A549 (cell line): ENCODE measurements at regions not wholly inside any gene's neighbourhood (a gene's known extent, or its start where the extent isn't known, plus 50 kb on each side); places are given as distances from the start of the nearest gene placed in this dataset.

ENCODE experiments used
- ATAC-seq, 2 experiments: fragments of 200-7000 bp in 1 of 2; fragments of >200 bp in 1 of 2; cut with Nextera tagmentation in 1 of 2; cut with Tn5 transposase in 1 of 2; 3 replicates each; pipeline versions ENCODE4 v1.8.0 to v1.9.1; 2018 to 2020; ENCODE audit warnings: mild to moderate bottlenecking in 1 of 2, moderate library complexity in 1 of 2
- CTCF ChIA-PET: fragments of 300-600 bp; sonication (Branson Sonifier 250); formaldehyde crosslinking; extraction: SDS; loops from one replicate; lab custom pipeline; 2021; ENCODE audit warnings: antibody characterized with exemption, inconsistent platforms; lab: Yijun Ruan, JAX
- POLR2A ChIA-PET: fragments of 350-600 bp; formaldehyde crosslinking; extraction: SDS; loops from one replicate; lab custom pipeline; 2021; ENCODE audit warnings: antibody characterized with exemption, inconsistent platforms; lab: Yijun Ruan, JAX
- DNase-seq, 2 experiments: peaks; one replicate each; pipeline versions ENCODE4 v3.0.0 to v3.0.0-alpha.2; 2011 to 2016; ENCODE audit warnings: low read depth in 1 of 2, low spot score in 1 of 2
- FAIRE-seq: peaks from 2 replicates; lab custom pipeline; 2011; peaks lifted over from hg19 to GRCh38; lab: Jason Lieb, UNC
- H3K27ac ChIP-seq, 2 experiments: fragments of >200 bp; sonication (Bioruptor Twin); formaldehyde crosslinking; 3 replicates each; pipeline ENCODE4 v1.5.1; 2016 to 2017
- H3K4me1 ChIP-seq: fragments of >200 bp; sonication (Bioruptor Twin); formaldehyde crosslinking; 3 replicates; pipeline ENCODE4 v1.6.1; 2016
- H3K4me2 ChIP-seq: fragments of >200 bp; sonication (Bioruptor Twin); formaldehyde crosslinking; 3 replicates; pipeline ENCODE4 v1.6.1; 2016
- H3K4me3 ChIP-seq: fragments of >200 bp; sonication (Bioruptor Twin); formaldehyde crosslinking; 3 replicates; pipeline ENCODE4 v1.5.1; 2016
- H3K9me3 ChIP-seq: fragments of >200 bp; sonication (Bioruptor Twin); formaldehyde crosslinking; 3 replicates; pipeline ENCODE4 v1.6.1; 2016
- BHLHE40 ChIP-seq: IDR thresholded peaks from 2 replicates; pipeline ENCODE4 v1.6.1; 2012; ENCODE audit warnings: low read depth, low read length, inconsistent platforms
- CBX8 ChIP-seq: fragments of 200-600 bp; sonication (generic); IDR thresholded peaks from 2 replicates; pipeline ENCODE4 v1.6.1; 2016
- CEBPB ChIP-seq, 2 experiments: fragments of >200 bp in 1 of 2; sonication (Bioruptor Twin) in 1 of 2; formaldehyde crosslinking in 1 of 2; IDR thresholded peaks; 2 replicates each; pipeline ENCODE4 v1.6.1; 2012 to 2016
- CHD4 ChIP-seq: fragments of 200-600 bp; sonication (generic); IDR thresholded peaks from 2 replicates; pipeline ENCODE4 v1.6.1; 2016; ENCODE audit warnings: antibody characterized with exemption, mild to moderate bottlenecking, borderline replicate concordance
- EHF ChIP-seq: fragments of 250-450 bp; sonication (Bioruptor Pico); IDR thresholded peaks from 2 replicates; pipeline ENCODE4 v1.5.0; 2020; ENCODE audit warnings: mild to moderate bottlenecking
- EHMT2 ChIP-seq: fragments of 200-600 bp; sonication (generic); IDR thresholded peaks from 2 replicates; pipeline ENCODE4 v1.6.1; 2016; ENCODE audit warnings: antibody characterized with exemption, low read depth, mild to moderate bottlenecking, moderate library complexity
- ESRRA ChIP-seq: fragments of 150-350 bp; IDR thresholded peaks from 2 replicates; pipeline ENCODE4 v1.6.1; 2014; ENCODE audit warnings: mild to moderate bottlenecking, low read length, borderline replicate concordance
- FOSB ChIP-seq: fragments of 250-450 bp; sonication (Bioruptor Pico); IDR thresholded peaks from 2 replicates; pipeline ENCODE4 v1.5.0; 2020; ENCODE audit warnings: mild to moderate bottlenecking, moderate library complexity
- FOSL2 ChIP-seq, 2 experiments: fragments of 450-650 bp in 1 of 2; fragments of >200 bp in 1 of 2; sonication (Bioruptor Twin) in 1 of 2; formaldehyde crosslinking; IDR thresholded peaks; 2 replicates each; pipeline versions ENCODE4 v1.5.0 to v1.6.1; 2016 to 2020; ENCODE audit warnings: mild to moderate bottlenecking in 1 of 2, moderate library complexity in 1 of 2
- GATA3 ChIP-seq: IDR thresholded peaks from 2 replicates; pipeline ENCODE4 v1.6.1; 2012; ENCODE audit warnings: borderline replicate concordance
- HES2 ChIP-seq: fragments of >200 bp; sonication (Bioruptor Twin); formaldehyde crosslinking; IDR thresholded peaks from 2 replicates; pipeline ENCODE4 v1.6.1; 2016
- HEYL ChIP-seq: fragments of 250-450 bp; sonication (Bioruptor Pico); IDR thresholded peaks from 2 replicates; pipeline ENCODE4 v1.8.0; 2021; ENCODE audit warnings: mild to moderate bottlenecking, moderate library complexity
- HOXA7 ChIP-seq: fragments of 250-450 bp; sonication (Bioruptor Pico); IDR thresholded peaks from 2 replicates; pipeline ENCODE4 v1.5.0; 2020; ENCODE audit warnings: mild to moderate bottlenecking, moderate library complexity
- HOXB5 ChIP-seq: fragments of 250-450 bp; sonication (Bioruptor Pico); IDR thresholded peaks from 2 replicates; pipeline ENCODE4 v1.5.0; 2020; ENCODE audit warnings: mild to moderate bottlenecking, moderate library complexity
- JUN ChIP-seq, 2 experiments: fragments of >200 bp; sonication (Bioruptor Twin); formaldehyde crosslinking; IDR thresholded peaks; 2 replicates in 1 of 2; 3 replicates in 1 of 2; pipeline ENCODE4 v1.6.1; 2016 to 2017
- JUNB ChIP-seq: fragments of >200 bp; sonication (Bioruptor Twin); formaldehyde crosslinking; IDR thresholded peaks from 2 replicates; pipeline ENCODE4 v1.6.1; 2016
- KDM1A ChIP-seq: fragments of 200-600 bp; sonication (generic); IDR thresholded peaks from 2 replicates; pipeline ENCODE4 v1.6.1; 2016; ENCODE audit warnings: low read depth, mild to moderate bottlenecking
- NPAS2 ChIP-seq: fragments of 250-450 bp; sonication (Bioruptor Pico); IDR thresholded peaks from 2 replicates; pipeline ENCODE4 v1.8.0; 2022; ENCODE audit warnings: mild to moderate bottlenecking, moderate library complexity, borderline replicate concordance
- POLR2A ChIP-seq: IDR thresholded peaks from 2 replicates; pipeline ENCODE4 v1.6.1; 2012; ENCODE audit warnings: mild to moderate bottlenecking, low read length
- RCOR1 ChIP-seq: fragments of 150-350 bp; IDR thresholded peaks from 2 replicates; pipeline ENCODE4 v1.6.1; 2014; ENCODE audit warnings: antibody characterized with exemption, low read length, low read depth
- RNF2 ChIP-seq: fragments of 200-600 bp; sonication (generic); IDR thresholded peaks from 2 replicates; pipeline ENCODE4 v1.6.1; 2016; ENCODE audit warnings: low read depth, mild to moderate bottlenecking, antibody characterized with exemption, moderate library complexity, borderline replicate concordance
- SMC3 ChIP-seq: fragments of >200 bp; sonication (Bioruptor Twin); formaldehyde crosslinking; IDR thresholded peaks from 3 replicates; pipeline ENCODE4 v1.6.1; 2018; ENCODE audit warnings: inconsistent platforms
- TFCP2L1 ChIP-seq: fragments of 250-450 bp; sonication (Bioruptor Pico); IDR thresholded peaks from 2 replicates; pipeline ENCODE4 v1.5.0; 2021; ENCODE audit warnings: mild to moderate bottlenecking
- TP53 ChIP-seq: fragments of 250-450 bp; sonication (Bioruptor Pico); IDR thresholded peaks from 2 replicates; pipeline ENCODE4 v1.5.0; 2021; ENCODE audit warnings: mild to moderate bottlenecking, moderate library complexity
- ZFP36 ChIP-seq: fragments of 450-650 bp; IDR thresholded peaks from 2 replicates; pipeline ENCODE4 v1.6.1; 2014; ENCODE audit warnings: borderline replicate concordance; ENCODE audit not compliant: partially characterized antibody
- ZSCAN20 ChIP-seq: fragments of 250-450 bp; sonication (Bioruptor Pico); IDR thresholded peaks from 2 replicates; pipeline ENCODE4 v1.8.0; 2022; ENCODE audit warnings: mild to moderate bottlenecking, moderate library complexity
- WGBS: methylation state at CpG from one replicate; pipeline ENCODE4 v1.1.6; 2017; ENCODE audit errors: missing lambda C conversion rate; 5-methylcytosine and 5-hydroxymethylcytosine counted together
- TF ChIP-seq, protein P1 (sequence below): fragments of >200 bp; sonication (Bioruptor Twin); formaldehyde crosslinking; IDR thresholded peaks from 3 replicates; pipeline ENCODE4 v1.6.1; 2016
- TF ChIP-seq, protein P2 (sequence below): IDR thresholded peaks from 2 replicates; pipeline ENCODE4 v1.6.1; 2012; ENCODE audit warnings: low read depth, borderline replicate concordance
- TF ChIP-seq, protein P3 (sequence below): fragments of 250-450 bp; sonication (Bioruptor Pico); IDR thresholded peaks from 2 replicates; pipeline ENCODE4 v1.5.0; 2020; ENCODE audit warnings: low read depth, mild to moderate bottlenecking, moderate library complexity

DNA sequence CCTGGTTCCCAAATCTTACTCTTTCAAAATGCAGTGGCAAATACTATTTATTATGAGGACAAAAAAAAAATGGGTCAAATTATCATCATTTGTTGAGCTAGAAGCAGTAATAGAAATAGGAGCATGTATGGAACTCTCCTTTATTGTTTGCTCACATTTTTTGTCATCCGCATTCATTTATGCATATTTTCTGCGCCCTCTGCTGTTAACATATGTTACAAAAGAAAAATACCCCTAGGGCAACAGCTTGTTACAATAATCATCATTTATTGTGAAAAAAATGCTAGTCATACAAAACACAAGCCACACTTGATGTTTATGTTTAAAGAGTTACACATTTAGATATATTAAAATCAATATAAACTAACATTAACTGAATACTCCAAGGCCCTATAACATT, 328.2 kb downstream of the TUSC1 start:
- H3K4me3 ChIP-seq = no peak overlapping the region
- POLR2A ChIA-PET = no interaction called here
- no peak for FAIRE-seq
- CTCF ChIA-PET = interaction anchor here (0.6 kb wide), 1 partner anchor 293 kb away, joined by 5 read pairs; no protein-coding TSS in a partner anchor
- TF ChIP-seq CBX8 = no peak
- no peak for TF ChIP-seq TFCP2L1 (CRISPR knock-in tag)
- TF ChIP-seq FOSL2 (IDR thresholded peaks at IDR 0.05) = no peak
- TF ChIP-seq FOSL2 (CRISPR knock-in tag; IDR thresholded peaks at IDR 0.05) = no peak
- DNase-seq = peak in 1 of 2 experiments; percentile 1
- H3K4me2 ChIP-seq = no peak overlapping the region
- WGBS = 5% methylated on average over 2 of the region's 2 CpGs
- H3K4me1 ChIP-seq = no peaks in the 10 kb centered on the region
- no peak for ATAC-seq
- H3K9me3 ChIP-seq = no peaks in the 10 kb centered on the region
- H3K27ac ChIP-seq = no peak overlapping the region

- 25% methylated on average over 8 of the region's 8 CpGs for WGBS
- Histone ChIP-seq H3K27ac (no peak overlapping the region), H3K4me3 (no peak overlapping the region), H3K9me3 (no peaks in the 10 kb centered on the region), H3K4me1 (no peaks in the 10 kb centered on the region), H3K4me2 (no peak overlapping the region)
- ATAC-seq = no peak
- DNase-seq = no peak
- FAIRE-seq = no peak
- TF ChIP-seq, protein P1, sequence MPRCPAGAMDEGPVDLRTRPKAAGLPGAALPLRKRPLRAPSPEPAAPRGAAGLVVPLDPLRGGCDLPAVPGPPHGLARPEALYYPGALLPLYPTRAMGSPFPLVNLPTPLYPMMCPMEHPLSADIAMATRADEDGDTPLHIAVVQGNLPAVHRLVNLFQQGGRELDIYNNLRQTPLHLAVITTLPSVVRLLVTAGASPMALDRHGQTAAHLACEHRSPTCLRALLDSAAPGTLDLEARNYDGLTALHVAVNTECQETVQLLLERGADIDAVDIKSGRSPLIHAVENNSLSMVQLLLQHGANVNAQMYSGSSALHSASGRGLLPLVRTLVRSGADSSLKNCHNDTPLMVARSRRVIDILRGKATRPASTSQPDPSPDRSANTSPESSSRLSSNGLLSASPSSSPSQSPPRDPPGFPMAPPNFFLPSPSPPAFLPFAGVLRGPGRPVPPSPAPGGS = no peak
- TF ChIP-seq, protein P2, sequence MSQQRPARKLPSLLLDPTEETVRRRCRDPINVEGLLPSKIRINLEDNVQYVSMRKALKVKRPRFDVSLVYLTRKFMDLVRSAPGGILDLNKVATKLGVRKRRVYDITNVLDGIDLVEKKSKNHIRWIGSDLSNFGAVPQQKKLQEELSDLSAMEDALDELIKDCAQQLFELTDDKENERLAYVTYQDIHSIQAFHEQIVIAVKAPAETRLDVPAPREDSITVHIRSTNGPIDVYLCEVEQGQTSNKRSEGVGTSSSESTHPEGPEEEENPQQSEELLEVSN = no peak
- TF ChIP-seq HES2 = no peak
- no peak for TF ChIP-seq POLR2A
- no peak for TF ChIP-seq JUN (IDR thresholded peaks at IDR 0.05)
- TF ChIP-seq JUNB = no peak
- no peak for TF ChIP-seq FOSB (CRISPR knock-in tag)
- TF ChIP-seq ZSCAN20 (CRISPR knock-in tag) = no peak
- no peak for TF ChIP-seq HOXB5 (CRISPR knock-in tag)
- no peak for TF ChIP-seq BHLHE40
- TF ChIP-seq NPAS2 (CRISPR knock-in tag) = no peak
- TF ChIP-seq HOXA7 (CRISPR knock-in tag) = no peak
- no peak for TF ChIP-seq TFCP2L1 (CRISPR knock-in tag)
- CTCF ChIA-PET = no interaction called here
- POLR2A ChIA-PET = no interaction called here
Observed at GRCh38 chr9:25322142-25322541, 356.1 kb downstream of the TUSC1 start.

DNA sequence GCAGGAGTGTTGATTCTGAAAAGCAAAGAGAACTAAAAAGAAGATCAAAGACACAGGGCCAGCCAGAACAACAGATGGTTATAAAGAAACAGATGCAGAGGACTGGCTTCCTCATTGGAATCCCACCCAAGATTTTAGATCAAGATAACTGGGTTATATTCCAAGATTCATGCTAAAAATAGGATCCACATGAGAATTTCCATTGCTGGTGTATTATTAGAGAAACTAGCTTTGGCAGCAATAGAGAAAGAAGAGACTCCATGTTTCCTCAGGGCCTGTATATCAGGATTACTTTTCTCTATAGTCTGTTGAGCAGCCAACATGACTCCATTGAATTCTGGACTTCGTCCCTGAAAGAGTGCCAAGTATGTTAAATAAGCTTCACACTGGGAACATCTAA, 367.3 kb downstream of the TUSC1 start:
- ATAC-seq (no peak), FAIRE-seq (no peak), DNase-seq (no peak)
- Histone ChIP-seq H3K4me1 (no peaks in the 10 kb centered on the region), H3K4me2 (no peak overlapping the region), H3K9me3 (no peaks in the 10 kb centered on the region), H3K4me3 (no peak overlapping the region), H3K27ac (no peak overlapping the region)
- TF ChIP-seq JUN (IDR thresholded peaks at IDR 0.05) (no peak), KDM1A (no peak)
- TF ChIP-seq, protein P1 = no peak
- ChIA-PET POLR2A (no interaction called here), CTCF (no interaction called here)
- WGBS = 24% methylated on average over 1 of the region's 1 CpG

DNA sequence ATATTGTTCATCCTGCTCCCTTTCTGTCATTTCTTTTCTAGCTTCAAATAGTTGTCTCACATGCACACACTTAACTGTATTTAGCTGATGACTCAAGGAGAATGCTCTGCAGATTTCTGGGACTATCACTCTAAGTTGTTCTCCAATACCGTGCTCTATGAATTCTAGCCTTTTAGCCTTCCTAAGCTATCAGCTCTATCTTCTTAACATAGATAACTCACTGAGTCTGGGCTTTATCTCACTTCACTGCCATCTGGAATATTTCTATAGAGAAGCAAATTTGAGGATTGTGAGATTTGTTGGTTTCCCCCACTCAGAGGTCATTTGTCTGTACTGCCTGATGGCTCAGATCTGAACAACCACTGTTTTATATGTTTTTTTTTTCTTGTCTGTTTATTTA, 369.7 kb downstream of the TUSC1 start:
- Histone ChIP-seq H3K4me1 (no peaks in the 10 kb centered on the region), H3K9me3 (no peaks in the 10 kb centered on the region), H3K4me3 (no peak overlapping the region), H3K27ac (no peak overlapping the region), H3K4me2 (no peak overlapping the region)
- ATAC-seq = no peak
- WGBS = 4% methylated on average over 1 of the region's 1 CpG
- no peak for DNase-seq
- ChIA-PET POLR2A (no interaction called here), CTCF (no interaction called here)
- FAIRE-seq = no peak
- TF ChIP-seq CHD4 (no peak), ZFP36 (no peak), EHMT2 (no peak), CBX8 (no peak), TP53 (CRISPR knock-in tag) (no peak), HEYL (CRISPR knock-in tag) (no peak), SMC3 (no peak), CEBPB (IDR thresholded peaks at IDR 0.05) (no peak), HES2 (no peak), EHF (CRISPR knock-in tag) (no peak), ESRRA (no peak), GATA3 (no peak), RNF2 (no peak), RCOR1 (no peak), JUN (IDR thresholded peaks at IDR 0.05) (no peak)
- TF ChIP-seq, protein P3, sequence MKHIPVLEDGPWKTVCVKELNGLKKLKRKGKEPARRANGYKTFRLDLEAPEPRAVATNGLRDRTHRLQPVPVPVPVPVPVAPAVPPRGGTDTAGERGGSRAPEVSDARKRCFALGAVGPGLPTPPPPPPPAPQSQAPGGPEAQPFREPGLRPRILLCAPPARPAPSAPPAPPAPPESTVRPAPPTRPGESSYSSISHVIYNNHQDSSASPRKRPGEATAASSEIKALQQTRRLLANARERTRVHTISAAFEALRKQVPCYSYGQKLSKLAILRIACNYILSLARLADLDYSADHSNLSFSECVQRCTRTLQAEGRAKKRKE (CRISPR knock-in tag) = no peak
